Smooth muscle cell (in vitro differentiated cells): ENCODE measurements at regions not wholly inside any gene's neighbourhood (a gene's known extent, or its start where the extent isn't known, plus 50 kb on each side); places are given as distances from the start of the nearest gene placed in this dataset.

Source experiments
- DNase-seq: peaks from one replicate; lab custom pipeline; 2025; ENCODE audit not compliant: unreplicated experiment; lab: John Stamatoyannopoulos, UW
- H2AFZ ChIP-seq: fragments of 200-600 bp; sonication (generic); 2 replicates; pipeline ENCODE4 v1.6.0; 2016; ENCODE audit warnings: antibody characterized with exemption, low read depth, mild to moderate bottlenecking
- H3F3A ChIP-seq: fragments of 200-600 bp; sonication (generic); 2 replicates; pipeline ENCODE4 v1.6.0; 2017; ENCODE audit warnings: antibody characterized with exemption, low read depth
- H3K27ac ChIP-seq: fragments of 200-600 bp; sonication (generic); 2 replicates; pipeline ENCODE4 v1.5.1; 2016; ENCODE audit warnings: low read depth, mild to moderate bottlenecking
- H3K27me3 ChIP-seq: fragments of 200-600 bp; sonication (generic); 2 replicates; pipeline ENCODE4 v1.6.1; 2016; ENCODE audit warnings: low read depth, mild to moderate bottlenecking
- H3K36me3 ChIP-seq: fragments of 200-600 bp; sonication (generic); 2 replicates; pipeline ENCODE4 v1.5.1; 2016; ENCODE audit warnings: low read depth
- H3K4me1 ChIP-seq: fragments of 200-600 bp; sonication (generic); 2 replicates; pipeline ENCODE4 v1.5.1; 2016; ENCODE audit warnings: low read depth
- H3K4me2 ChIP-seq: fragments of 200-600 bp; sonication (generic); 2 replicates; pipeline ENCODE4 v1.6.0; 2016; ENCODE audit warnings: mild to moderate bottlenecking
- H3K4me3 ChIP-seq: fragments of 200-600 bp; sonication (generic); 2 replicates; pipeline ENCODE4 v1.5.1; 2016; ENCODE audit warnings: mild to moderate bottlenecking
- H3K79me2 ChIP-seq: fragments of 200-600 bp; sonication (generic); 2 replicates; pipeline ENCODE4 v1.6.0; 2016; ENCODE audit warnings: low read depth, mild to moderate bottlenecking
- H3K9ac ChIP-seq: fragments of 200-600 bp; sonication (generic); 2 replicates; pipeline ENCODE4 v1.6.0; 2016; ENCODE audit warnings: low read depth
- H3K9me3 ChIP-seq: fragments of 200-600 bp; sonication (generic); replicated peaks from 2 replicates; pipeline ENCODE4 v1.5.1; 2016; ENCODE audit warnings: low read depth
- H4K20me1 ChIP-seq: fragments of 200-600 bp; sonication (generic); 2 replicates; pipeline ENCODE4 v1.6.0; 2016; ENCODE audit warnings: low read depth
- CTCF ChIP-seq: fragments of 200-600 bp; sonication (generic); IDR thresholded peaks from 2 replicates; pipeline ENCODE4 v1.5.1; 2017; ENCODE audit warnings: borderline replicate concordance, mild to moderate bottlenecking, antibody characterized with exemption; ENCODE audit not compliant: insufficient read depth, poor library complexity, severe bottlenecking
- WGBS: methylation state at CpG from one replicate; pipeline ENCODE4 v1.1.7; 2016; ENCODE audit warnings: low lambda C conversion rate; 5-methylcytosine and 5-hydroxymethylcytosine counted together

- Histone ChIP-seq H3K27me3 (no peaks in the 10 kb centered on the region), H3K36me3 (no peaks in the 10 kb centered on the region), H3K4me3 (no peak overlapping the region), H3K27ac (no peak overlapping the region), H4K20me1 (no peaks in the 10 kb centered on the region), H3K9me3 (no peaks in the 10 kb centered on the region), H3K4me2 (no peak overlapping the region), H3K79me2 (no peaks in the 10 kb centered on the region), H3K4me1 (no peaks in the 10 kb centered on the region), H3F3A (no peaks in the 10 kb centered on the region), H3K9ac (no peak overlapping the region), H2AFZ (no peak overlapping the region)
- WGBS: 71% methylated on average over 2 of the region's 2 CpGs
- DNase-seq: no peak
- TF ChIP-seq CTCF: no peak
Measured at GRCh38 chr19:23520441-23520840, 125.2 kb upstream of the ZNF91 start.

GRCh38 chr19:23519031-23519430 is 123.8 kb upstream of the ZNF91 start:
- no peak overlapping the region for H3K4me2 ChIP-seq
- no peak overlapping the region for H3K4me3 ChIP-seq
- no peaks in the 10 kb centered on the region for H3K36me3 ChIP-seq
- H4K20me1 ChIP-seq: no peaks in the 10 kb centered on the region
- H2AFZ ChIP-seq: no peak overlapping the region
- H3K27me3 ChIP-seq: no peaks in the 10 kb centered on the region
- H3K79me2 ChIP-seq: no peaks in the 10 kb centered on the region
- no peak overlapping the region for H3K9ac ChIP-seq
- H3K9me3 ChIP-seq: no peaks in the 10 kb centered on the region
- no peak overlapping the region for H3K27ac ChIP-seq
- no peak for DNase-seq
- no peak for TF ChIP-seq CTCF
- no peaks in the 10 kb centered on the region for H3F3A ChIP-seq
- 75% methylated on average over 1 of the region's 1 CpG for WGBS
- H3K4me1 ChIP-seq: no peaks in the 10 kb centered on the region

- no peak overlapping the region for H3K9ac ChIP-seq
- no peaks in the 10 kb centered on the region for H3K27me3 ChIP-seq
- H3K4me3 ChIP-seq: no peak overlapping the region
- H3K4me1 ChIP-seq: no peaks in the 10 kb centered on the region
- no peaks in the 10 kb centered on the region for H4K20me1 ChIP-seq
- no peak for TF ChIP-seq CTCF
- WGBS: 78% methylated on average over 2 of the region's 2 CpGs
- H2AFZ ChIP-seq: no peak overlapping the region
- no peak overlapping the region for H3K27ac ChIP-seq
- H3K4me2 ChIP-seq: no peak overlapping the region
- DNase-seq: no peak
- no peaks in the 10 kb centered on the region for H3K36me3 ChIP-seq
- H3F3A ChIP-seq: no peaks in the 10 kb centered on the region
- no peaks in the 10 kb centered on the region for H3K9me3 ChIP-seq
- no peaks in the 10 kb centered on the region for H3K79me2 ChIP-seq
Measured at GRCh38 chr19:23516266-23516665, 121.0 kb upstream of the ZNF91 start.

GRCh38 chr19:23515551-23515950 is 120.3 kb upstream of the ZNF91 start:
- no peaks in the 10 kb centered on the region for H3K9me3 ChIP-seq
- H3F3A ChIP-seq: no peaks in the 10 kb centered on the region
- no peak overlapping the region for H3K27ac ChIP-seq
- no peak overlapping the region for H3K9ac ChIP-seq
- no peak overlapping the region for H3K4me2 ChIP-seq
- H3K4me1 ChIP-seq: no peaks in the 10 kb centered on the region
- H3K36me3 ChIP-seq: no peaks in the 10 kb centered on the region
- no peak overlapping the region for H2AFZ ChIP-seq
- WGBS: 73% methylated on average over 1 of the region's 1 CpG
- no peaks in the 10 kb centered on the region for H4K20me1 ChIP-seq
- no peaks in the 10 kb centered on the region for H3K79me2 ChIP-seq
- TF ChIP-seq CTCF: no peak
- no peak overlapping the region for H3K4me3 ChIP-seq
- H3K27me3 ChIP-seq: no peaks in the 10 kb centered on the region
- no peak for DNase-seq
